Fibroblast of skin of back (primary cell): ENCODE measurements at regions not wholly inside any gene's neighbourhood (a gene's known extent, or its start where the extent isn't known, plus 50 kb on each side); places are given as distances from the start of the nearest gene placed in this dataset.
A peak's percentile ranks its signal among the peaks of the same experiment; 100 is the strongest.

Experiments used
- DNase-seq: peaks from one replicate; pipeline ENCODE4 v3.0.0-alpha.2; 2013

DNA sequence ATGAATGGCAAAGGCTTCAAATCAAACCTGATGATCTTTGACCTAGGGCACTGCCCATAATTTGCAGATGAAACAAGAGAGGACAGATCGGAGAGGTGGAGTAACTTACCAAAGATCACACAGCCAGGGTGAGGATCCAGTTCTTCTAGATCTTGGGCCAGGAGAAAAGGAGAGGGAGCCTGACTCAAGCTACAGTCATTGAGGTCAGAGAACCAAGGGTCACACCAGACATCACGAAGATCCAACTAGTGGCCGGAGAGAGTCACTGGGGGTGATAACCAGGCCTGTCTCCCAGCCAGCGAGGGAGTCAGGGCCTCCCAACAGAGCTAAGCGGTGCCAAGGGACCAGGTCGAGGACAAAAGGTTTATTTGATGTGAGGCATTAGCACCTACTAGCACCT is 115.0 kb downstream of the RIPK4 start:
- DNase-seq, result no peak

DNA sequence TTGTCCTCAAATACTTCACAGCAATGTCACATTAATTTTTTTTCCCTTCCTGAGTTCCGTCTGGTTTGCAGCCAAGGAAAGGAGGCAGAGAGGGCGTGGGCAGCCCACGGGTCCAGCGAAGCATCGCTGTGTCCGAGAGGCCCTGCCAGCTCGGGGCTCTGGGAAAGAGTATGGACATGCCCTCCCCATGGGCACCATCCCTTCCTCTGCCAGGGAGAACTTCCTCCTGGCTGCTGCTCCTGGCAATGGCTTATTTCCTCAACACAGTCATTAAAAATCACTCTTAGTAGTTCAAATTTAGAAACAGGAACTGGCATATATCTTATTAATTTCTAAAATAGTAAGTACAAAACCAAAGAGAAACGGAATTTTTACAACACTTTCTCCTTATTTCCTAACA is 115.4 kb downstream of the RIPK4 start:
- no peak for DNase-seq

DNA sequence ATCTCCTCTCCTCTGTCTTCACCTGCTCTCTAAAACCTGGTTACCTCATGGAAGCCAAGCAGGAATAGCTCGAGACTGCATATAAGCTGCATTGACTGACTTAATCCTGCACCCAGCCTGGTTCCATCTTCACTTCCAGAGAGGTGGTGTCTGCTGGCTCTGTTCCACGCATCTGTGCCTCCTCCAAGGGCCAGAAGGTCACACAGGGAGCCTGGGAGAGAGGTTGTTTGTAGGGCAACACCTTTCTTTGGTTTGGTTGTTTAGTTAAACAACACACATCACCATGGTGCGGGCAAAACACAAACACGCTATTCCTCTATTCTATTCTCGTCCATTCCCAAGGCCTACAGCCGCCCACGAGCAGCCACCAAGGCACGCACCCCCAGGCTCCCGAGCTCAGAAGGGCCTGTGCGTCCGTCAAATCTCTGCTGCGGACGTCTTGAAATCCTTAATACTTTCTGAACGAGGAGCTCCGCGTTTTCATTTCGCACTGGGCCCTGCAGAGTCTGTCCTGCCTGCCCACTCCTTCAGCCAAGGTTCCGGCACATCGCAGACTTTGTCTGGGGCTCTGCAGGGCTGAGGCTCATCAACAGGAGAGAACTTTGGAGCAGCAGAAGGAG is 116.2 kb downstream of the RIPK4 start:
- DNase-seq, result no peak

GRCh38 chr21:41648591-41649031 is 118.2 kb downstream of the RIPK4 start:
- DNase-seq, result peak; percentile 74

DNA sequence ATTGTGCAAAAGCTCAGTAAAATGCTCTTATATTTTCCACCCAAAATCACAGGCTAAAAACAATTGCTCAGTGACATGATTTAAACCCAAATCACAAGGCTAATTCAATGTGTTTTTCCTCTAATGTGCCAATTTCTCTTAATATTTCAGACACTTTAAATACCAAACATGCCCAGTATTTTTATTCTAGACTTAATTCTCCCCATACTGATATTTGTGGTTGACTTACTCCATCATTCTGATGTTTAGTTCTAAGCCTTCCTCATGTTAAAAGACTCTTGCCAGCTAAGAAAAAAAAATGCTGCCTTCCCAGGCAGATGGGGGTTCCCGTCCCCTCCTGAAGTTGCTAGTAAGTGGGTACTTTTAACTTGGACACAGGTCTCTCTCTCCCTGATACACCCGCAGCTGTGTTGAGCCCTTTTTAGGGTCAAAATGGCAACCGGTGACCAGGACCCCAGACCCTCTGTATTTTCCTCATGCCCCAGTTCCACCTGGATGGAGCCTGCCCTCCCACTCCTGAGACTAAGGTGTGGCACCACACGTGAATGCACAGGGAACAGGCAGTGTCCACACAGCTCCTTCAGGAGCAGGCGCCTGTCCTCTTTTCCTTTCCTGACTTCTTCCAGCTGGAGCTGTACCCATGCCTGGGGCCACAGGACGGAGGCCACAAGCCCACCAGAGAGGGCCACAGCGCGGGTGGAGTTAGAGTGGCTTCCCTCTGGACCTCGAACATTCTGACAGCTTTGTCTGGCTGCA is 118.9 kb downstream of the RIPK4 start:
- DNase-seq, result peak; percentile 21

DNA sequence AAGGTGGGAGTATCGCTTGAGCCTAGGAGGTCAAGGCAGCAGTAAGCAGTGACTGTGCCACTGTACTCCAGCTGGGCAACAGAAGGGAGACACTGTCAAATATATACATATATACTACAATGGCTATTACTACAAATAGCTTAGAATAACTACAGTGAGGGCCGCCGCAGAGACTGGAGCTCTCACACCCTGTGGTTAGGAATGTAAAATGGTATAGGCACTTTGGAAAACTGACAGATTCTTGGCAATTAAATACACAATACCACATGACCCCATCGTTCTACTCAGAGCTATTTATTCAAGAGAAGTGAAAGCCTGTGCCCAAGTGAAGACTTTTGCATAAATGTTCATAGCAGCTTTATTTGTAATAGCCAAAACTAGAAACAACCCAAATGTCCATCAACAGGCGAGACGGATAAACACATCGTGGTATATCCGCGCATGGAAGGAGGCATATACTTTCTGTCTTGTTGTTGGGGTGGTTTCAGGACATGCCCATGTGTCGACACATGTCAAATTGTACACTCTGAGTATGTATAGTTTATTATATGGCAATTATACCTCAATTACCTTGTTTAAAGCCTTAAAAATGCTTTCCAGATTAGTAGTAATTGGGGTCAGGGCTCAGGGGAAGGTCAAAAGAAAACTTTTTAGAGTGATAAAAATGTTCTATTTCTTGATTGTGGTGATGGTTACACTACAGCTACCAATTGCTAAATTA is 123.4 kb downstream of the RIPK4 start:
- DNase-seq, result peak; percentile 77

DNA sequence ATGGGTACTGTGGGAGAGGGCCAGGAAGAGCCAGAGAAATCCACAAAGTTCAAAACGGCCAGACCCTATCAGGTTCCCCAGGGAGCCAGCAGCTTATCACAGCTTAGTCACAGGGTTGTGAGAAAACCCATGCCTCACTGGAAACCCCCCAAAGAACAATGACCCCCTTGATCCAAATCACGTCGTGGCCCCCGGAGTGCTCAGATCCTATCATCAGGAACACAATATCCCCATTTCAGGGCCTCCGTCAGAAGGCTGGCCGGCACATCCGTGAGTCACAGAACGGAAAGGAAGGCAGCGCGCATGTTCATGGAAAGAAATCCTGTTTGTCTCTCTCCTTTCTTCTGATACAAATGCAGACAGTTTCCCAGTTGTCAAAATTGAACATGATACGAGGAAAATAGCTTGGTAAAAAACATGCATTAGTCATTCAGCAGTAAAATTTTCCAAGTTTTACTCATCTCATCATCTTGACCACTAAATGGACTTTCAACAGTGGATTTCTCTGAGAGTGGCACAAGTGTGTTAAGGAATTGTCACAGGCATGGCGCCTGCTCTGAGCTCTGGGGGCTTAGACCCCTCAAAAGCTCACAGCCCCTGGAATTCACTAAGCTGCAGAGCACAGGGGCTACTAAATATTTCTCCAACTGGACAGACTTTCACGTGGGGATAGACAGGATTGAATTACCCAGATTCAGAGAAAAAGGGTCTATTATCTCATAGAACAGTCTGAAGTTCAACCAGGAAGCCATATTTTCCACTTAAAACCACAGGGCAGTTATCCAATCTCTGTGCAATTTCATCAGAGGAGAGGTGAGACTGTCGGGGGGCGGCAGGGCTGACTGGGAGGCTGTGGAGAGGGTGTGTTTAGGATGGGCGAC is 124.8 kb downstream of the RIPK4 start:
- peak; percentile 96 for DNase-seq

DNA sequence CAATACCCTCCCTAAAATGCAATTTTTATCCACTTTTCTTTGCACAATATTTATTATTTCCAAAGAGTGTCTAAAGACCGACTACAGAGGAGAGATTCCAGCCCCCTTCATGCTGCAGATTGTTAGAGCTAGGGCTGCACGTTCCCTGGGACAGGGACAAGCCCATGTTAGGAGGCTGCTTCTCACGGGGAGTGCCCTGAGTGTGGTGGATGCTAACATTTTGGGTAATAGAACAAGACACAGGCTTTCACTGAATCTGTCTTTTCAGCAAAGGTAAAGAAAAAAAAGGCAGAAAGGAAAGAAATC is 125.4 kb downstream of the RIPK4 start:
- DNase-seq, result no peak

- DNase-seq, result peak; percentile 78
Observed at GRCh38 chr21:41640748-41641509, 125.9 kb downstream of the RIPK4 start.

DNA sequence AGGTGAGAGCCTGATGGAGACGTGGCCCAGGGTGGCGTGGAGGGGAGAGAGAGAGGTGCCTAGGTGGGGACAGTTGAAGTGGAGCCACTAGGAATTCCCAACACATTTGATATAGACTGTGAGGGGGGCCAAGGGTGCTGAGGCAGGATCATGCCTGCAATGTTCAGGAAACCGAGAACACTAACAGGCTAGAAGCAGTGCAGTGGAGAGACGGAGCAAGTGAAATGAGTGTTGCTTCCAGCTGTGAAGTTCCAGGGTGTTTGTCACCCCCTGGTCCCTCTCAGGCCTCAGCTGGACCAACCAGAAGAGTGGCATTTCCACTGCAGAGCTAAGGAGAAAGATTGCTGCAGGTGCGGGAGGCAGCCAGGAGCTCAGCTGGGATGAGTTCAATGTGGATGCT is 127.1 kb downstream of the RIPK4 start:
- no peak for DNase-seq

DNA sequence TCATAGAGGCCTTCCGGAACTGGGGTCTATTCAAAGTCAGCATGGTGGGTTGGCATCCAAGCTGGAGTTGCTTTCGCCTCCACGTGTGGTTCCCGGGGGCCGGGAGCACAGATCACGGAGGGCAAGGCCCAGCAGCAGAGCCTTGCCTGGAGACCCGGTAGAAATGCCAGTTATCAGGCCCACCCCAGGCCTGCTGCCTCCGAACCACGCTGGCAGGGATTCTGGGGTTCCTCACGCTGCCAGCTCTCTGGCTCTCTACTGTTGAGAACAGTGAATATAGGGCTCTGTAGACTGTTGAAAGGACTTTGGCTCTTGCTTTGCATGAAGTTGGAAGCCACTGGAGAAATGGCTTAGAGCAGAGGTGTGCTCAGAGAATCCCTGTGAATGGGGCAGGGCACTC is 127.5 kb downstream of the RIPK4 start:
- no peak for DNase-seq

- no peak for DNase-seq
Observed at GRCh38 chr21:41638201-41638790, 128.6 kb downstream of the RIPK4 start.

DNA sequence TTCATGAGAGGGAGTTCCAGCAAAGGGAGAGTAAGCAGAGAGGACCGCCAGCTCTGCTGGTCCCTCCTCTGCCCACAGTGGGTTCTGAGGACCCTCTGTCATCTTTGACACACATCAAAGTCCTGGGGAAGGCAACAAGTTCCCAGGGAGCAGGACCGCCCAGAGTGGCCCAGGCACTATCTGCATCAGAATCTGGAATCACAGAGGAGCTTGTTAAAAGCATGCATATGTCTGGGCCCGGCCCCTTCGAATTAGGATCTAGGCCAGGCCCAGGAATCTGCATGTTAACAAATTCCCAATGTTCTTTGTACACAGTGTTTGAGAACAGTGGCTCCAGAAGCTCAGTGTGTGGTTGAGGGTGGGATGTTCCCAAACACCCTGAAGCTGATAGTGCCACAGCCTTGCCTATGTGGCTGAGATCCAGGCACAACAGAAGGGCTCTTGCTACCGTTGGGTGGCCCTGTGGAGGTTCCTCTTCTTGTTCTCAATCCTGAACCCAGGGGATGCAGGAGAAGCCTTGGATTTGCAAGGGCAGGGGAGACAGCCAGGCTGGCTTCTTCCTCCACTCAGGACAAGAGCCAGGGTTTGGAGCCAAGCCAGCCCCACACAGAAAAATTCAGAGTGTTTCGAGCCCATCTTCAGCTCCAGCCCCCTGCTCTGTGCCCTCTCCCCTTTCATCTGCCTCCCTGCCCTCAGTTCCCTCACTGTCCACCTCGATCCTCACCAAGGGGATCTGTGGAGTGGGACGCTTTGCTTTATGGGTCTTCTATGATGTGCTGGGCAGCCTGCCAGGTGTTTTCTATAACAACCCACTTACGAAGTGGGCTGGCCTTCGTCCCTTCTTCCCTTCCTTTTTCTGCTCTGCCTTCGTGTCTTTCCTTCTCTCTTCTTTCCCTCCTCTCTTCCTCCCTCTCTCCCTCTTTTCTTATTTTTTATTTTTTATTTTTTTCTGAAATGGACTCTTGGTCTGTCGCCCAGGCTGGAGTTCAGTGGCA is 129.0 kb upstream of the TMPRSS2 start:
- DNase-seq, result no peak

- no peak for DNase-seq
Observed at GRCh38 chr21:41635874-41636273, 127.9 kb upstream of the TMPRSS2 start.

GRCh38 chr21:41634858-41635257 is 126.9 kb upstream of the TMPRSS2 start:
- peak; percentile 89 for DNase-seq

GRCh38 chr21:41634211-41634694 is 126.3 kb upstream of the TMPRSS2 start:
- DNase-seq, result no peak

- no peak for DNase-seq
Observed at GRCh38 chr21:41633627-41634026, 125.7 kb upstream of the TMPRSS2 start.

DNA sequence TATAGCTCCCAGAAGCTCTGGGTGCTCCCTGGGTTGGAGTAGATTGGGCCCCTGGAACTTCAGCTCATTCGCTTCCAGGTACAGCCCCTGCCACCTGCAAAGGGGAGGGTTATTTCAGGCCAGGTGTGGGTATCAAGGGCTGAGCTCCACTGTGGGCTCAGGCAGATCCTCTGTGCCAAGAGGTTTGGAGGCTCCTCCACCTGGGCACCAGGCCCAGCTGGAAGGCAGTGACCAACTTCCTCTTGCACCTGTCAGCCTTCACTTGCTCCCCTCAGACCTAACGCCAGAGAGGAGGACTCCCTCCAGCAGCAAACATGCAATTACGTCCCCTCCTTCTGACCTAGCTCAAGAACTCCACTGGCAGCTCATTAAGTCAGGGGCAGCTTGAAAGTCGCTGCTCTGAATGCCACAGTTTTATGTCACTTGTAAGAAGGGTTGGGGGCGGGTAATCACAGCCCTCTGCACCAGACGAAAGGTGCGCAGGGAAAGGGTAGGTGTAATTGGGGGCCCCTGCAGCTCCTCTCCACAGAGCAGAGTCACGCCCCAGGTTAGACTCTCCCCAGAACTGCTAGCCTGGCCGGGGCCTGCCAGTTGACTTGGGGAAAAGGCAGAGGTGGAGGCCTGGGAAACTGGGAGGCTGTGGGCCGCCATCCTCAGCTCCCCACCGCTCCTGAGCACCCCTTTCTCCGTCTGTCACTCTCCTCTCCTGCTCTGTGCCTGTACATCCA is 125.0 kb upstream of the TMPRSS2 start:
- no peak for DNase-seq
